ENCODE measurements at regions not wholly inside any gene's neighbourhood (a gene's known extent, or its start where the extent isn't known, plus 50 kb on each side); places are given as distances from the start of the nearest gene placed in this dataset.

DNA sequence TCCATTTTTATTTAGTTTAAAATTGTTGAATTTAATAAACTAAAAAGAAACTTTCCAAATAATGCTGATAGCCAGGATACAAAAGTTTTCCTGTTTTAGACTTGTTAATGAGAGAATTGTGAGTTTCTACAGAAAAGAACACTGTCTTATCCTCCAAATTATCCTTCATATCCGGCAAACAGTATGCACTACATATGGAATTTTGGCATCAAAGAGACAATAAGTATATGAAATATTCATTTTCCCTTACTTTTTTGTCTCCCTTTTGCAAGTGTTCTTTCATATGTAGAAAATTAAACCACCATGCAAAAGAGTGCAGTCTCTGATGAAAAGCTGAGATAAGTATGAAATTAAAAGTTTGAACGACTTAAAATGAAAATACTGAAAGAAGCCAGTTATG, 159.4 kb downstream of the UBE2E3 start:
- H3K27me3 ChIP-seq (ENCODE audit: control insufficient read depth, insufficient read depth, low read length) = no peaks in the 10 kb centered on the region
- ChIA-PET CTCF (no interaction called here), POLR2A (no interaction called here)
- TF ChIP-seq, protein P1, sequence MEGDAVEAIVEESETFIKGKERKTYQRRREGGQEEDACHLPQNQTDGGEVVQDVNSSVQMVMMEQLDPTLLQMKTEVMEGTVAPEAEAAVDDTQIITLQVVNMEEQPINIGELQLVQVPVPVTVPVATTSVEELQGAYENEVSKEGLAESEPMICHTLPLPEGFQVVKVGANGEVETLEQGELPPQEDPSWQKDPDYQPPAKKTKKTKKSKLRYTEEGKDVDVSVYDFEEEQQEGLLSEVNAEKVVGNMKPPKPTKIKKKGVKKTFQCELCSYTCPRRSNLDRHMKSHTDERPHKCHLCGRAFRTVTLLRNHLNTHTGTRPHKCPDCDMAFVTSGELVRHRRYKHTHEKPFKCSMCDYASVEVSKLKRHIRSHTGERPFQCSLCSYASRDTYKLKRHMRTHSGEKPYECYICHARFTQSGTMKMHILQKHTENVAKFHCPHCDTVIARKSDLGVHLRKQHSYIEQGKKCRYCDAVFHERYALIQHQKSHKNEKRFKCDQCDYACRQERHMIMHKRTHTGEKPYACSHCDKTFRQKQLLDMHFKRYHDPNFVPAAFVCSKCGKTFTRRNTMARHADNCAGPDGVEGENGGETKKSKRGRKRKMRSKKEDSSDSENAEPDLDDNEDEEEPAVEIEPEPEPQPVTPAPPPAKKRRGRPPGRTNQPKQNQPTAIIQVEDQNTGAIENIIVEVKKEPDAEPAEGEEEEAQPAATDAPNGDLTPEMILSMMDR (IDR thresholded peaks at IDR 0.05; ENCODE audit: insufficient read depth, low read depth, low read length) = no peak
- no peak overlapping the region for H3K4me3 ChIP-seq (ENCODE audit: low read depth, low read length)
- H3K36me3 ChIP-seq (ENCODE audit: control insufficient read depth, insufficient read depth, low read length) = no peaks in the 10 kb centered on the region
- no peak for DNase-seq (ENCODE audit: low read depth)

DNA sequence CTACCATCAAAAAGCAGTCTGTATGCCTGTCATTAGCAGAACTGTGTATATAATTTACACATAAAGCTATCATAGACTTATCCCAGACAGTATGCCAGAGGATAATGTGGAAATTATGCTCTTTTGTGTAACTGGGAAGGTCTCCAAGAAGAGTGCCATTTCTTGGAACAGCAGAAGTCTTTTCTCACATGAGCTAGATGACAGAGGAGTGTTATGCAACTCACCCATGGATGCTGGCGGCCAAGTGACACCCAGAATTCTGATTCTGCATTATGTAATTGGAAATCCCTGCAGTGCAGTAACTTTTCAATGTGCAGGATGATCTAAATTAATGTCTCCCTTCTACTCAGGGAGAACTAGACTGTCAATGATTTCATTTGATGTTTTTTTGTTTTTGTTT, 160.0 kb downstream of the UBE2E3 start:
- TF ChIP-seq, protein P1 (IDR thresholded peaks at IDR 0.05; ENCODE audit: insufficient read depth, low read depth, low read length) = no peak
- Histone ChIP-seq H3K27me3 (ENCODE audit: control insufficient read depth, insufficient read depth, low read length) (no peaks in the 10 kb centered on the region), H3K4me3 (ENCODE audit: low read depth, low read length) (no peak overlapping the region), H3K36me3 (ENCODE audit: control insufficient read depth, insufficient read depth, low read length) (no peaks in the 10 kb centered on the region)
- POLR2A ChIA-PET = no interaction called here
- DNase-seq (ENCODE audit: low read depth) = no peak
- CTCF ChIA-PET = no interaction called here

DNA sequence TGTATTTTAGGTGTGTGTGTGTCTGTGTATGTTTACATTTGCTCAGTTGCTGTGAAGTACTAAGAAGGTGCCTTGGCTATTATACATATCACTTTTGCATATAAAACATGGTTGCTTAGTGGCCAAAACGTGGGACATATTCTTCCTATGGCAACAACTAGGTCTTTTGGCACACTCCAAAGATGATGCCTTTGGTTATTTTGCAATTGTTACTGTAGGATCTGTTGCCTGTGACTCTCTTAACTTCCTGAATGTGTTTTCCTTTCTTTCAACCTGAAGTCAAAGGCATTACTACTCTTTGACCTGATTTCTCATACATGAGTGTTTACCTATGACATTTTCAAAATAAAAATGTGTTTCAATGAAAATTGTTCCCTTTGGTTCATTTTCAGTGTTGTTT, 160.5 kb downstream of the UBE2E3 start:
- no peak for DNase-seq (ENCODE audit: low read depth)
- ChIA-PET POLR2A (interaction anchor here (0.6 kb wide), 1 partner anchor 11 kb away, joined by 3 read pairs; no protein-coding TSS in a partner anchor), CTCF (no interaction called here)
- no peaks in the 10 kb centered on the region for H3K36me3 ChIP-seq (ENCODE audit: control insufficient read depth, insufficient read depth, low read length)
- TF ChIP-seq, protein P1 (IDR thresholded peaks at IDR 0.05; ENCODE audit: insufficient read depth, low read depth, low read length) = no peak
- no peak overlapping the region for H3K4me3 ChIP-seq (ENCODE audit: low read depth, low read length)
- H3K27me3 ChIP-seq (ENCODE audit: control insufficient read depth, insufficient read depth, low read length) = no peaks in the 10 kb centered on the region

DNA sequence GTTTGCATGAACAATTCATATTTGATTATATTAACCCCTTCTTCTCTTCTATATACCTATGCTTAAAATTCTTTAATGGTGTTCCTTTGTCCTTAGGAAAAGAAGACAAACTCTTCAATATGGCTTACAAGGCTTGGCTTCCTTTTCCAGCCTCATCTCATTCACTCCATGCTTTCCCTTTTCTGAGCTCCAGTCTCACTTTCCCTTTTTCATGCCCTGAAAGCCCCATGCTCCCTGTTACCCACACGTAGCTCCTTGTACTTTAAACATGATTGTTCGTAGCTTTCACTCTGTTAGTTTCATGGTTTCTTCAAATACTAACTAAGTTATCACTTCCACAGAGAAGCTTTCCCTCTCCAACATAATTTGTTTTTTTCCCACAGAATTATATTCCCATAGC, 161.3 kb downstream of the UBE2E3 start:
- CTCF ChIA-PET = interaction anchor here (1.0 kb wide), 1 partner anchor 316 kb away, joined by 4 read pairs; the partner anchor contains the start of gene ITGA4
- POLR2A ChIA-PET = interaction anchor here (0.6 kb wide), 1 partner anchor 10 kb away, joined by 3 read pairs; no protein-coding TSS in a partner anchor
- no peaks in the 10 kb centered on the region for H3K36me3 ChIP-seq (ENCODE audit: control insufficient read depth, insufficient read depth, low read length)
- H3K27me3 ChIP-seq (ENCODE audit: control insufficient read depth, insufficient read depth, low read length) = no peaks in the 10 kb centered on the region
- TF ChIP-seq, protein P1 (IDR thresholded peaks at IDR 0.05; ENCODE audit: insufficient read depth, low read depth, low read length) = no peak
- no peak for DNase-seq (ENCODE audit: low read depth)
- no peak overlapping the region for H3K4me3 ChIP-seq (ENCODE audit: low read depth, low read length)

DNA sequence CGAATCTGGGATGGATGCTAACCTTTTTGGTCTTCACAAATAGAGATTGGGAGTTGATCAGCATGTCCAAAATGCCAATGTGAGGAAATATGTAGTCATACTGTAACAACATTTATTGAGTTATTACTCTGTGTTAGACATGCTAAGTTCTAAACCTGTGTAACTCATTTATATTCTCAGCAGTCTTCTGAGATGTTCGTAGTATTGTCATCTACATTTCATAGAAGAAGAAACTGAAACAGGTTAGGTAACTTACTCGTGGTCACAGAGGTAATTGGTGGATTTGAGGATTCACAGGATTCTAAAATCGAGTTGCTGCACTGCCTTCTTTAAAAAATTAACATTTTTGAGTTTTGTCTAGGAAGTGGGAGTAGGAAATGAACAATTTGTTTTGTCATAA, 162.1 kb downstream of the UBE2E3 start:
- Histone ChIP-seq H3K4me3 (ENCODE audit: low read depth, low read length) (no peak overlapping the region), H3K27me3 (ENCODE audit: control insufficient read depth, insufficient read depth, low read length) (no peaks in the 10 kb centered on the region), H3K36me3 (ENCODE audit: control insufficient read depth, insufficient read depth, low read length) (no peaks in the 10 kb centered on the region)
- TF ChIP-seq, protein P1 (IDR thresholded peaks at IDR 0.05; ENCODE audit: insufficient read depth, low read depth, low read length) = no peak
- DNase-seq (ENCODE audit: low read depth) = no peak
- POLR2A ChIA-PET = no interaction called here
- CTCF ChIA-PET = no interaction called here
